Testis (tissue), 2 donors: ENCODE measurements at regions not wholly inside any gene's neighbourhood (a gene's known extent, or its start where the extent isn't known, plus 50 kb on each side); places are given as distances from the start of the nearest gene placed in this dataset.
"Not testable (repeated sequence)": the region's sequence is repeated elsewhere in the genome, so short reads cannot be mapped to it uniquely, and the experiment has no call there.

ENCODE experiments used
- DNase-seq: peaks from one replicate; pipeline ENCODE4 v3.0.0-alpha.2; 2019
- H3K27ac ChIP-seq, 2 donors: fragments of 200-600 bp; sonication (generic); one replicate each; pipeline ENCODE4 v1.5.1; 2019
- H3K27me3 ChIP-seq: fragments of 200-600 bp; sonication (generic); one replicate; pipeline ENCODE4 v1.5.1; 2019
- H3K36me3 ChIP-seq: fragments of 200-600 bp; sonication (generic); one replicate; pipeline ENCODE4 v1.5.1; 2017; ENCODE audit warnings: low read depth; ENCODE audit errors: missing control alignments
- H3K4me1 ChIP-seq: fragments of 200-600 bp; sonication (generic); one replicate; pipeline ENCODE4 v1.5.1; 2019
- H3K4me3 ChIP-seq, 2 donors: fragments of 200-600 bp; sonication (generic); one replicate each; pipeline ENCODE4 v1.5.1; 2017 to 2019
- H3K9me3 ChIP-seq: fragments of 200-600 bp; sonication (generic); one replicate; pipeline ENCODE4 v1.5.1; 2017
- CTCF ChIP-seq, 3 experiments: fragments of 450-650 bp in 2 of 3; fragments of 200-600 bp in 1 of 3; sonication (generic) in 1 of 3; IDR thresholded peaks; one replicate each; pipeline ENCODE4 v1.5.1; 2016 to 2019; ENCODE audit warnings: antibody characterized with exemption in 3 of 3, mild to moderate bottlenecking in 2 of 3, moderate library complexity in 1 of 3
- POLR2A ChIP-seq: fragments of 450-650 bp; IDR thresholded peaks from one replicate; pipeline ENCODE4 v1.6.1; 2017; ENCODE audit warnings: antibody characterized with exemption, mild to moderate bottlenecking, moderate library complexity
- WGBS, 2 donors: methylation state at CpG; one replicate each; pipeline ENCODE4 v1.1.5; 2018; 5-methylcytosine and 5-hydroxymethylcytosine counted together
- intact Hi-C: fragments of 100-400 bp; cut with DNase I; formaldehyde crosslinking; loops from one replicate; pipeline ENCODE4 v1.15.1; 2023; ENCODE audit warnings: low total_unique reads

DNA sequence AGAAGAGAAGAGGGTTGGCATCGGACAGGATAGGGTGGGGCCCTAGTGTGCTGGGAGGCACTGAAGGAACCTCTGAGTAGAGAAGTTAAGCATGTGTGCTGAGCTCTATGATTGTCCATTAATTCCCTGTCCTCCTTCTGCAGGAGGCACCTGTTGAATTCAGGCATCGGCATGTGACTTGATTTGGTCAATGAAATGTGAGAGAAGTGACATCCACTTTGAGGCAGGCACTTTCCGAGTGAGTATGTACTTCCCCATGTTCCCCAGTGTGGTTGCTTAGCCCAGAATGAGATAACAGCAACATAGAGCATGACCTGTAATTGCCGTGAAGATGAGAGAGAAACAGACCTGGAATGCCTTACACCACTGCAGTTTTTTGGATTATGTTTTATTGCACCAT, 224.8 kb downstream of the RPLP1 start:
- intact Hi-C loops: no loop called here
- Histone ChIP-seq H3K27ac (no peak overlapping the region), H3K4me3 (no peak overlapping the region), H3K36me3 (no peaks in the 10 kb centered on the region), H3K9me3 (no peaks in the 10 kb centered on the region), H3K4me1 (no peaks in the 10 kb centered on the region), H3K27me3 (no peaks in the 10 kb centered on the region)
- DNase-seq: no peak
- TF ChIP-seq CTCF (IDR thresholded peaks at IDR 0.05) (no peak), POLR2A (no peak)
- WGBS, 2 donors: 64 to 83% methylated on average over 4 of the region's 4 CpGs

- WGBS, 2 donors: 77 to 83% methylated on average over 9 of the region's 9 CpGs
- H3K36me3 ChIP-seq: no peaks in the 10 kb centered on the region
- H3K9me3 ChIP-seq: no peaks in the 10 kb centered on the region
- H3K27me3 ChIP-seq: no peaks in the 10 kb centered on the region
- intact Hi-C loops: no loop called here
- no peak overlapping the region for H3K4me3 ChIP-seq
- no peaks in the 10 kb centered on the region for H3K4me1 ChIP-seq
- H3K27ac ChIP-seq: no peak overlapping the region
- no peak for TF ChIP-seq POLR2A
- TF ChIP-seq CTCF (IDR thresholded peaks at IDR 0.05): no peak
- DNase-seq: no peak
These were observed 227.1 kb downstream of the RPLP1 start for GRCh38 chr15:69679623-69680228.

- H3K4me1 ChIP-seq, H3K36me3 ChIP-seq, DNase-seq, H3K9me3 ChIP-seq, H3K27me3 ChIP-seq, H3K4me3 ChIP-seq, H3K27ac ChIP-seq, intact Hi-C loops: not testable (repeated sequence)
- 89 to 92% methylated on average over 4 of the region's 4 CpGs for WGBS, 2 donors
These were observed 232.2 kb downstream of the RPLP1 start for GRCh38 chr15:69684823-69685222.

GRCh38 chr15:69685512-69686452, 233.2 kb downstream of the RPLP1 start:
- Histone ChIP-seq H3K27me3 (no peaks in the 10 kb centered on the region), H3K9me3 (no peaks in the 10 kb centered on the region), H3K36me3 (no peaks in the 10 kb centered on the region), H3K27ac (no peak overlapping the region), H3K4me3 (no peak overlapping the region), H3K4me1 (peaks cover 6% of the 10 kb centered on the region)
- TF ChIP-seq CTCF (IDR thresholded peaks at IDR 0.05) (no peak), POLR2A (no peak)
- 65 to 71% methylated on average over 7 to 8 of the region's 8 CpGs for WGBS, 2 donors
- DNase-seq: no peak
- intact Hi-C loops: no loop called here

GRCh38 chr15:69686626-69687025, 234.0 kb downstream of the RPLP1 start:
- Histone ChIP-seq H3K4me1 (peaks cover 6% of the 10 kb centered on the region), H3K9me3 (no peaks in the 10 kb centered on the region), H3K27me3 (no peaks in the 10 kb centered on the region), H3K27ac (no peak overlapping the region), H3K4me3 (no peak overlapping the region), H3K36me3 (no peaks in the 10 kb centered on the region)
- WGBS, 2 donors: 44 to 70% methylated on average over 7 of the region's 7 CpGs
- intact Hi-C loops: no loop called here
- peak; percentile 34 for DNase-seq
- no peak for TF ChIP-seq CTCF (IDR thresholded peaks at IDR 0.05)
- no peak for TF ChIP-seq POLR2A
